DND-41 (cell line): ENCODE measurements at regions not wholly inside any gene's neighbourhood (a gene's known extent, or its start where the extent isn't known, plus 50 kb on each side); places are given as distances from the start of the nearest gene placed in this dataset.

ENCODE experiments used
- CTCF ChIP-seq: IDR thresholded peaks from 2 replicates; pipeline ENCODE4 v1.5.1; 2012; ENCODE audit warnings: borderline replicate concordance, low read length, moderate library complexity, mild to moderate bottlenecking; ENCODE audit not compliant: poor library complexity, severe bottlenecking; ENCODE audit errors: extremely low read depth
- EZH2 ChIP-seq: IDR thresholded peaks from 3 replicates; pipeline ENCODE4 v1.6.1; 2012; ENCODE audit warnings: borderline replicate concordance, low read depth, mild to moderate bottlenecking, moderate library complexity, low read length, inconsistent platforms; ENCODE audit not compliant: severe bottlenecking

GRCh38 chr12:69112616-69113015 lies 126.8 kb upstream of the CPSF6 start:
- TF ChIP-seq CTCF (no peak), EZH2 (no peak)
